A673 (cell line): ENCODE measurements at regions not wholly inside any gene's neighbourhood (a gene's known extent, or its start where the extent isn't known, plus 50 kb on each side); places are given as distances from the start of the nearest gene placed in this dataset.

ENCODE experiments used
- BruUV-seq: library from RNA; stranded (reverse); fragments of 400-500 nt; replicated peaks from 2 replicates; lab custom pipeline; 2021; lab: Mats Ljungman, UMichigan
- CTCF ChIA-PET: fragments of 300-600 bp; sonication (Branson Sonifier 250); formaldehyde crosslinking; loops from one replicate; lab custom pipeline; 2022; ENCODE audit warnings: antibody characterized with exemption; lab: Charles Lee
- POLR2A ChIA-PET: fragments of 300-600 bp; sonication (Branson Sonifier 250); formaldehyde crosslinking; loops from one replicate; lab custom pipeline; 2022; ENCODE audit warnings: antibody characterized with exemption; ENCODE audit not compliant: low non-redundant PET; lab: Charles Lee
- DNase-seq: peaks from one replicate; pipeline ENCODE4 v3.0.0-alpha.2; 2015; ENCODE audit warnings: low spot score
- H3K27ac ChIP-seq: fragments of 200-600 bp; sonication (generic); 2 replicates; pipeline ENCODE4 v1.5.1; 2016; ENCODE audit warnings: mixed run types, low read depth, mild to moderate bottlenecking, mixed read lengths, antibody characterized with exemption, low read length; ENCODE audit not compliant: poor library complexity, severe bottlenecking
- H3K27me3 ChIP-seq: fragments of 200-600 bp; sonication (generic); replicated peaks from 2 replicates; pipeline ENCODE4 v1.6.1; 2017; ENCODE audit warnings: mixed run types, low read depth, mild to moderate bottlenecking, mixed read lengths, antibody characterized with exemption, low read length; ENCODE audit not compliant: insufficient read depth, poor library complexity
- H3K36me3 ChIP-seq: fragments of 200-600 bp; sonication (generic); 2 replicates; pipeline ENCODE4 v1.6.1; 2016; ENCODE audit warnings: mixed run types, mild to moderate bottlenecking, mixed read lengths, antibody characterized with exemption, low read length; ENCODE audit not compliant: insufficient read depth, poor library complexity, severe bottlenecking
- H3K4me1 ChIP-seq: fragments of 200-600 bp; sonication (generic); 2 replicates; pipeline ENCODE4 v1.6.1; 2017; ENCODE audit warnings: mixed run types, mild to moderate bottlenecking, mixed read lengths, antibody characterized with exemption, low read length; ENCODE audit not compliant: insufficient read depth, poor library complexity, severe bottlenecking
- H3K4me3 ChIP-seq: fragments of 200-600 bp; sonication (generic); 2 replicates; pipeline ENCODE4 v1.5.1; 2016; ENCODE audit warnings: low read depth, mixed run types, mild to moderate bottlenecking, mixed read lengths, low read length; ENCODE audit not compliant: poor library complexity, severe bottlenecking
- H3K9me3 ChIP-seq: fragments of 200-600 bp; sonication (generic); 2 replicates; pipeline ENCODE4 v1.6.1; 2016; ENCODE audit warnings: mixed run types, low read depth, mild to moderate bottlenecking, mixed read lengths, antibody characterized with exemption, low read length; ENCODE audit not compliant: poor library complexity, severe bottlenecking
- CTCF ChIP-seq: fragments of 300-800, 200-600 bp; sonication (generic); conservative IDR thresholded peaks from 2 replicates; pipeline ENCODE4 v1.5.1; 2017; ENCODE audit warnings: low read depth, mild to moderate bottlenecking, antibody characterized with exemption, low read length, moderate library complexity, mixed read lengths
- EZH2 ChIP-seq: fragments of 200-600 bp; sonication (generic); IDR thresholded peaks from 2 replicates; pipeline ENCODE4 v1.6.1; 2017; ENCODE audit warnings: borderline replicate concordance, low read depth, mild to moderate bottlenecking, mixed read lengths, antibody characterized with exemption, low read length; ENCODE audit not compliant: poor library complexity, severe bottlenecking
- intact Hi-C: fragments of 100-400 bp; cut with micrococcal nuclease; formaldehyde crosslinking; loops from one replicate; pipeline ENCODE4 v1.10.0; 2022; ENCODE audit not compliant: unreplicated experiment

GRCh38 chr10:8248868-8249267 is 194.4 kb downstream of the GATA3 start:
- no peak overlapping the region for H3K27ac ChIP-seq
- intact Hi-C loops = no loop called here
- no peak for DNase-seq
- peaks cover 10% of the 10 kb centered on the region for H3K9me3 ChIP-seq
- no TSS peak for BruUV-seq
- H3K36me3 ChIP-seq = no peaks in the 10 kb centered on the region
- no peak overlapping the region for H3K4me3 ChIP-seq
- TF ChIP-seq EZH2 (no peak), CTCF (no peak)
- ChIA-PET POLR2A (no interaction called here), CTCF (no interaction called here)
- no peaks in the 10 kb centered on the region for H3K27me3 ChIP-seq
- peaks cover 19% of the 10 kb centered on the region for H3K4me1 ChIP-seq

- TF ChIP-seq CTCF (no peak), EZH2 (no peak)
- no peaks in the 10 kb centered on the region for H3K4me1 ChIP-seq
- POLR2A ChIA-PET = no interaction called here
- no peak overlapping the region for H3K4me3 ChIP-seq
- no peaks in the 10 kb centered on the region for H3K27me3 ChIP-seq
- intact Hi-C loops = no loop called here
- DNase-seq = no peak
- H3K9me3 ChIP-seq = no peaks in the 10 kb centered on the region
- BruUV-seq = no TSS peak
- CTCF ChIA-PET = no interaction called here
- no peaks in the 10 kb centered on the region for H3K36me3 ChIP-seq
- H3K27ac ChIP-seq = no peak overlapping the region
Measured at GRCh38 chr10:8254350-8254749, 199.9 kb downstream of the GATA3 start.

- H3K36me3 ChIP-seq = no peaks in the 10 kb centered on the region
- H3K9me3 ChIP-seq = no peaks in the 10 kb centered on the region
- no peak overlapping the region for H3K27ac ChIP-seq
- H3K4me3 ChIP-seq = no peak overlapping the region
- CTCF ChIA-PET = no interaction called here
- POLR2A ChIA-PET = no interaction called here
- intact Hi-C loops = no loop called here
- H3K4me1 ChIP-seq = no peaks in the 10 kb centered on the region
- no TSS peak for BruUV-seq
- TF ChIP-seq CTCF (no peak), EZH2 (no peak)
- no peaks in the 10 kb centered on the region for H3K27me3 ChIP-seq
- DNase-seq = no peak
Measured at GRCh38 chr10:8255301-8255700, 200.8 kb downstream of the GATA3 start.
